ENCODE measurements at regions not wholly inside any gene's neighbourhood (a gene's known extent, or its start where the extent isn't known, plus 50 kb on each side); places are given as distances from the start of the nearest gene placed in this dataset.
"Not testable (repeated sequence)": the region's sequence is repeated elsewhere in the genome, so short reads cannot be mapped to it uniquely, and the experiment has no call there.

DNA sequence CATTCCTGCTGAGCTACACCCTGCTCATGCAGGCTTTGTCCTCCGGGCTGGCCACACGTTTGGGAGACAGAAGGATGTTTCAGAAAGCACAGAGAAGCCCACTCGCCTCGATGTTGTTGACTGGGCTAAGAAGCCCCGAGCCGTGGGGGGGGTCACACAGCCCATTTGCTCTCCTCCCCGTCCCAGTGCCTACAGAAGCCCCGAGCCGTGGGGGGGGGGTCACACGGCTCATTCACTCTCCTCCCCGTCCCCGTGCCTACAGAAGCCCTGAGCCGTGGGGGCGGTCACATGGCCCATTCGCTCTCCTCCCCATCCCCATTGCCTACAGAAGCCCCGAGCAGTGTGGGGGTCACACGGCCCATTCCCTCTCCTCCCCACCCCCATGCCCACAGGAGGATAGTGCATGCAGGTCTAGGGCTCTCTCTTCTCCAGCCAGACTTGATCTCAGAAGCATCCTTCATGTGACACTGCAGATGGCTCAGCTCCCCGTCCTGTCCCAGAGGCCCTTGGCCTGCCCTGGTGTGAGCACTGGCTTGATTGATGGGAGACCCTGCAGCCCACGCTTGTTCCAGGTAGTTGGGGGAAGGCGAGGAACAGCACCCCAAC is 72.9 kb downstream of the NPIPB11 start:
- DNase-seq (ENCODE audit: extremely low read depth in 1 of 11, low read depth in 9 of 11, low spot score in 4 of 11): not testable (repeated sequence)

DNA sequence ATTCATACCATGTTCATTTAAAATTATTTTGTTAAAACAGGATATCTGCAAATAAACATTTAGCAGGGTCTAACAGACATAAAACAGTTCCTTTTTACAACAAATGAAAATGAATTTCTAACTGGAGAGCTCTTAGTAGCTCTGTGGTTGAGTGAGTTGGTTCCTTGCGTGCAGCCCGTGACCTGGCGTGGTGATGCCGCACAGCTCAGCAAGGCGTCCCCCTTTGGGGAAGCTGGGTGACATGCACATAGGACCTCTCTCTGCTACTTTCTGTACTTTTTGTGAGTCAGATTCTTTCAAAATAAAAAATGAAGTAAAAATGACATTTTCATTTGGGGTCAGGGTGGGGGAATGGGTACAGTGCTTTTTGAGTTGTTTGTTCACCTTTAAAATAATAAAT is 75.9 kb downstream of the NPIPB11 start:
- not testable (repeated sequence) for DNase-seq (ENCODE audit: extremely low read depth in 1 of 11, low read depth in 9 of 11, low spot score in 4 of 11)

DNA sequence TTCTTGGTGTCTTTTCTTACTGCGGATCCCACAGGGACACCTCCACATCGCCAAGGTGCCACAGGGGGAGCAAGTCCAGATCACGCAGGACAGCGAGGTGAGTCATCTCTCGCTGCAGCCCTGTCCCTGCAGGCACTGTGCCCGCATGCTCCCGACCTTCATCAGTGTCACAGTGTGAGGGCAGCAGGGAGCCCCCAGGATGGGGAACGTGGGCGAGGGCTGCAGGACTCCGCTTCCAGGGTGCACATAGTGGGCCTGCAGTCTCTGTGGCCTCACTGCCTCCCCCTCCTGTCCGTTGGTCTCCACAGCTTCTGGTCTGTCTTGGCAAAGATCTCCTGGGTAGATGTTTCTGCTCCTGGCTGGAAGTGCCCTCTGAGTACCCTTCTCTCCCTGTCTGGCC is 78.0 kb downstream of the NPIPB11 start:
- DNase-seq (ENCODE audit: extremely low read depth in 1 of 11, low read depth in 9 of 11, low spot score in 4 of 11): not testable (repeated sequence)

DNA sequence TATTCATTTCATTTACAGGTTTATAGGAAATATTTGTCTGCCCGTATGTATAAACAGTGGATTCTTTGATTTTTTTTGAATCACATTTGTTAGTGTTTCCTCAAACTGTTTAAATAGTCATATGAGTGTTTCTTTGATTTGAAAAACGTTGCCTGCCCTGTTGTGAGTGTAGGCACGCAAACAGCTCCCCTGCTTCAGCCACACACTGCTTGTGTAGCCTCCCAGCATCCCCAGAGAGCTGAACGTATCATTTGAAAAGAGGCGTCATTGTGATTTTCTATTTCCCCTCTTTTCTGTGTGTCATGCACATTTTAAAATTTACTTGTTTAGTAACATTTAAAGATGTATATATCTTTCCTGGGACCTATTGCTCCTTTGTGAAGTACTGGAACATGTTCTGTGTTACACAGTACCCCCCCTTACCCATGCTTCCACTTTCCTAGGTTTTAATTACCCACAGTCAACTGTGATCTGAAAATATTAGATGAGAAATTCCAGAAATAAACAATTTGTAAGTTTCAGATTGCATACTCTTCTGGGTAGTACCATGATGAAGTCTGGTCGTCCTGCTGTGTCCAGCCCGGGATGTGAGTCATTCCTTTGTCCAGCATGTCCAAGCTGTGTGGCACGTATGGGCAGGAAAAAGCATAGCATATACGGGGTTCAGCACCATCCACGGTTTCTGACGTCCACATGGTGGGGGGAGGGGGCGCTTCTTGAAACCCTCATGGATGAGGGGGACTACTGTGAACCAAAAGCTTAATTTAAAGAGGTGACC is 78.7 kb downstream of the NPIPB11 start:
- DNase-seq (ENCODE audit: extremely low read depth in 1 of 11, low read depth in 9 of 11, low spot score in 4 of 11): not testable (repeated sequence)

DNA sequence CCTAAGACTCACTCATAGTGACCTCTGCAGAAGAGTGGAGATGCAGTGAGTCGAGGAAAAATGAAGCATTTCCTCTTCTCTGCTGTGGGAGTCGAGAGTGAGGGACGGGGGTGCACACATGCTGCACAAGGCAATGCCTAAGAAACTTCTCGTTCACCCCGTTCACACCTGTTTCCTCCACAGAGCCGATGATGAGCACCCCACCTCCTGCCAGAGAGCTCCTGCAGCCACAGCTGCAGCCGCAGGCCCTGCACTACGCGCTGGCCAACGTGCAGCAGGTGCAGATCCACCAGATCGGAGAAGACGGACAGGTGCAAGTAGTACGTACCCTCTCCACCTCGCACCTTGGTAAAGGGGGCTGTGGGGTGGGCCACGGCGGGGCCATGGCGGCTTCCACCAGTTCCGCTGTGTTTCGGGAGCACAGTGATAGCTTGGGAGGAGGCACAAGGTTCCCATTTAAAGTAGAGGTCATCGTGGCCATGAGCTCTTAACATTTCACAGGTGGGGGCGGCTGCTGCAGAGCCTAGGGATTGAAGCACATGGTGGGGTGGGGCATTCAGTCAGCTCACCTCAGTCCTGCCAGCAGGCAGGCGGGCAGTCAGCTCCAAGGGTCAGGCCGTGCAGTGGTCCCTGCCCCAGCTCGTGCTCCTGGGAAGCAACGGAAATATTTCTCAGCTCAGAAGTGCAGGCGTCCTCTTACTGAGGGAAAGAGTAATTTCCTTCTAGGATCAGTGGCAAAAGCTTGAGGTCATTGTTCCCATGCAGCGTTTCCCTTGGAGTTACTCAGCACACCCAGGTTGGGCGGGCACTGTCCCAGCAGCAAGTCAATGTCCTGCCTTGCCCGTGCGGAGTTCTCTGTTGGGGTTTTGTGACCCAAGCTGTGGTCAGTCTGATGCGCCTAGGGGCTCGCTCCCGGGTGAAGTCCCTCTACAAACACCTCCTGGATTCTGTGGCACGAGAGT is 80.1 kb downstream of the NPIPB11 start:
- DNase-seq (ENCODE audit: extremely low read depth in 1 of 11, low read depth in 9 of 11, low spot score in 4 of 11): not testable (repeated sequence)

DNA sequence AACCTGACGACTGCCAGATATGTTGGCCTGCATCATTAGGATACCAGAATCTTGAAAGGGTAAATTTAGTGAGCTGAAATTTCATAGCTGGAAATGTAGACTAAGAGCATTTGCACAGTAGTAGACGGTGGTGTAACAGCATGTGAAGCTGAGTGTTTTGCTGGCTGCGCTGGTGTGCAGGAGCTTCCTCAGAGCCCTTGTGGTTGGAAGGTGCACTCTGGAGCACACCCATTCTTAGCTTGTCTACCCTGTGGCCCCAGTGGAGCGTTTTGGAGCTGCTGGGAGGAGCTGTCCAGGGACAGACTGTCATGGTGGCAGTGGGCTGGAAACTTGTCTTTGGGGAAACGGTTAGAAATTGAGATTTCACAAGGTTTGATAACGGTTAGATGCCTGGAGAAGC is 82.8 kb downstream of the NPIPB11 start:
- DNase-seq (ENCODE audit: extremely low read depth in 1 of 11, low read depth in 9 of 11, low spot score in 4 of 11): not testable (repeated sequence)

DNA sequence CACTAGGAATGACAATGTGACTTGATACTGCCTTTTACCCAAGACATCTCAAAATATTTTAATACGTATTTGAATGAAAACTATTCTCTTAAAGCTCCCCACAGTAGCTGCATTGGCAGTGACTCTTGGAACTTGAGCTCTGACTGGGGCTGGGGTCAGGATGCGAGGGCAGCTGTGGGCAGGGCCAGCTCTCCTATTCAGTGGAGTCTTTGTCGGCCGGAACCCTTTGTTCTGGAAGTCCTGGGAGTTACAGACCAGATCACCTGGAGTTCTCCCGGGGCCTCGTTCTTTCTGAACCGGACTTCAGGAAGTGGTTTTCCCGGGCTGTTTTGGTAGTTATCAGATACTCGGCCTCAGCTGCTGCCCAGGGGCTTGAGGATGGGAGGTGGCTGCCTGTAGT is 84.9 kb downstream of the NPIPB11 start:
- no peak for DNase-seq (ENCODE audit: extremely low read depth in 1 of 11, low read depth in 9 of 11, low spot score in 4 of 11)

DNA sequence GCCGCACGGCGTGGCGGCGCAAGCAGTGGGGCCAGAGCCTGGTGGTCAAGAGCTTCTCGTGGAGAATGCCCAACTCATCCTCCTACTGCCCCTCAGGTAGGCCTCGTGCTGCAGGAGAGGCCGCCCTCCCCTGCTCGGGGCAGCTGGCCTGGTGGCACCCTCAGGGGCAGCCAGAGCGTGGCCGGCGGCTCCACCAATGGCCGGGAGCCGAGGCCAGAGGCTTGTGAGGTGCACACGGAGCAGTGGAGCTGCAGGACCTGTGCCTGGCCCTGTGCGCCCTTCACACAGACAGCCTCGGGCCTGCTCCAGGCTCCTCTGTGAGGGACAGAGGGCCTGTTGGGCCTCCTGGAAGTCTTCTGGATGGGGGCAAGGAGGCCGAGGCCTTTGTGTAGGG is 85.5 kb downstream of the NPIPB11 start:
- DNase-seq (ENCODE audit: extremely low read depth in 1 of 11, low read depth in 9 of 11, low spot score in 4 of 11): no peak

DNA sequence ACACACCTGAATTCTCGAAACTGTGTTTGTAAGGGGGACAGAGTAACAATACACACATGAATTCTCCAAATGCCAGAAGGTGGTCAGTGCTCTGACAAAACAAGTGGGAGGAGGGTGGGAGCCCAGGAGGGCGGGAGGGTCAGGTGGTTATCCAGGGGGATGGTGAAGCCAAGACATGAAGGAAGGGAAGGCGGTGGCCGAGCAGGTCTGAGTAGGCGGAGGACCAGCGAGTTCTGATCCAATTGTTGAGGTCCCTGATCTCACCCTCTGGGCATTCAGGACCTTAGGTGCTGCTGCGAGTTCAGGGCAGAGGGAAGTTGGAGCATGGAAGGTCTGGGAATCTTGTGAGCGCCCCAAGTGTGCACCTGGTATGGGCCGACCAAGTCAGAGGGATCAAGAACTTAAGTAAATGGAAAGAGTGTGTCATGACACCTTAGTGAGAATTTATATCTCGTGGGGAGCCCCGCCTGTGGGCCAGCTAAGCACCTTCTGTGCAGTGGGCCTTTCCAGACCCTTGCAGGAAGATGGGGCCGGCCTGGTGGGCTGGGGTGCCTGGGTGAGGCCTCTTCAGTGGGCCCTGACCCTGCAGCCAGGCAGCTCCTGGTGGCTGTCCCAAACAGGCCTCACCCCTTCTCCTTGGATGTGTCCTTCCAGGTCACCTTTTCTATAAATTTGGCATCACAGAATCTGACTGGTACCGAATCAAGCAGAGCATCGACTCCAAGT is 86.1 kb downstream of the NPIPB11 start:
- no peak for DNase-seq (ENCODE audit: extremely low read depth in 1 of 11, low read depth in 9 of 11, low spot score in 4 of 11)

DNA sequence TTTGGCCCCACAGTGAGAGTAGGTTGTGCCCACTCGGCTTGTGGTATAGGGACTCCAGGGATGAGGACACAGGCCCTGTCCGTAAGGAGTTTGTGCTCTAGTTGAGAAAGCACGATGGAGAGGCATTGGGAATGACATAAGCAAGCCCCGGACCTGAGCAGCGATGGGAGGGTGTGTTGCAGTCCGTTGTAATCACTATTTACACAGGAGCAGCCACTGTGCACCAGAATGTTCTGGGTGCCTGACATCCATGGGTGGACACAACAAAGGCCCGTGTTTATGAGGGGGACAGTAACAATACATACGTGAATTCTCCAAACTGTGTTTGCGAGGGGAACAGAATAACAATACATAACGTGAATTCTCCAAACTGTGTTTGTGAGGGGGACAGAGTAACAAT is 86.8 kb downstream of the NPIPB11 start:
- DNase-seq (ENCODE audit: extremely low read depth in 1 of 11, low read depth in 9 of 11, low spot score in 4 of 11): no peak

DNA sequence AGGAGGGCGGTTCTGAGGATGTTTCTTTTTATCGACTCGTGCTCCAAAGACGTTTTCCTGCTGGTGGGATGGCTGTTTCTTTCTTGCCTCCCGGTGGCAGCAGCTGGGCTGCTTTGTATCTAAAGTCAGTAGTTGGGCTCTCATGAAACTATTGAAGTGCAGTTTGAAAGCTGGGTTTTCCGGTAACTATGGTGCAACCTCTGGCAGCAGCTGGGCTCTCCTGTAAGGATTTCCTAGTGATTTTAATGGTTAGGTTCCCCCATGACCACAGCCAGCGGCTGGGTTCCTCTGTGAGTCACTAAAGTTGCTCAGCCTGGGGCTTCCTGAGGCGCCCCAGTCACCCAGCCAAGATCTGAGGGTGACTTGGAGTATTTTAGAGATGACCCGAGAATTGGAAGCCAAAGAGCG is 87.9 kb downstream of the NPIPB11 start:
- not testable (repeated sequence) for DNase-seq (ENCODE audit: extremely low read depth in 1 of 11, low read depth in 9 of 11, low spot score in 4 of 11)

DNA sequence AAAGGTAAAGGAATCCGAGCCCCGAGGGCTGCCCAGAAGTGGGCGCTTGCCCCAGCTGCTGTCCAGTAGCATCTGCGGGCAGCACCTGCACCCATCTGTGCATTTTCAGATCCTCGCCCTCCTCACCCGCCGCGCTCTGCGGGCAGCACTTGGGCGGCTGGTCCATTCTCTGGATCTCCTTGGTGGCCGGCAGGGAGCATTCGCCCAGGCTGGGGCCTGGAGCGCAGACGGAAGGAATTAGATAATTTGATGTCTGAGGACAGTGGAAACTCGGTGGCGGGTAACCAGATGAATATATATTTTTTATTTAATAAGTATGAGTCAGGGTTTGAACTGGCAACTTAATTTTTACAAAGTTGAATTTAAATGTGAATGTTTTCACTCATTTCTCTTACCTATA is 88.5 kb downstream of the NPIPB11 start:
- no peak for DNase-seq (ENCODE audit: extremely low read depth in 1 of 11, low read depth in 9 of 11, low spot score in 4 of 11)

DNA sequence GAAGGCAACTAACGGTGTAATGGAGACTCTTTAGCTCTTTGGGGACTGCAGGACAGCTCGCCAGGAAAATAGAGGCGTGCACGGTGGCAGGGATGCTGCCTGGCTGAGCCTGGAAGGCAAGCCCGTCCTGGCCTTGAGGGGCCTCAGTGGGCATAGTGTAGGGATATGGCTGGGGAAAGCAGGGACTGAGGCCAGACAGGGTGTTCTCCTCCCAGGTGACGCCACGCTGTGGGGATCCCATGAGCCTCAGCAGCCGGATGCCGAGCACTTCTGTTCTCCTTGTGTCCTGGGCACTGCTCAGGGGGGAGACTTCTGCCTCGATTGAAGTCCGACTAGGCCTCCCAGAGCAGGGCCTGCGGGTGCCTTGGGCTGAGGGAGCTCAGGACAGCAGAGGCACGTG is 89.2 kb downstream of the NPIPB11 start:
- no peak for DNase-seq (ENCODE audit: extremely low read depth in 1 of 11, low read depth in 9 of 11, low spot score in 4 of 11)

DNA sequence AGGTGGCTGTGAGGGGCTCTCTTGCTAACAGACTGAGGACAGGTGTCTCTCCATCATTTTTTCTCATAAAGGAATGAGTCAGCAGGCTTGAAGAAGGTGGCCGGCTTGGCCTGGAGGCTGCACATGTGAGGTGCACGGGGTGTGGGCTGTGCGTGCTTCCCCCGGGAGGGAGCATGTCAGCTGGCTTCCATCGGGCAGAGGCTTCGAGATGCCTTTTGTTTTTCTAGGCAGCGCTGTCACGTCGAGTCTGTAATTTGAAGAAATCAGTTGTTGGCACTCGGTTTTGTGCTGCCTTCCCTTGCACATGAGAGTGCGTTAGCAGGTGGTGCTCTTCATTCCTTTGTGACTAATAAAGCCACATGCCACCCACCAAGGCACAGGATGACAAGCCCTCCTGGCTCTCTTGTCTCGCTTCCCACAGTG is 89.7 kb downstream of the NPIPB11 start:
- no peak for DNase-seq (ENCODE audit: extremely low read depth in 1 of 11, low read depth in 9 of 11, low spot score in 4 of 11)

DNA sequence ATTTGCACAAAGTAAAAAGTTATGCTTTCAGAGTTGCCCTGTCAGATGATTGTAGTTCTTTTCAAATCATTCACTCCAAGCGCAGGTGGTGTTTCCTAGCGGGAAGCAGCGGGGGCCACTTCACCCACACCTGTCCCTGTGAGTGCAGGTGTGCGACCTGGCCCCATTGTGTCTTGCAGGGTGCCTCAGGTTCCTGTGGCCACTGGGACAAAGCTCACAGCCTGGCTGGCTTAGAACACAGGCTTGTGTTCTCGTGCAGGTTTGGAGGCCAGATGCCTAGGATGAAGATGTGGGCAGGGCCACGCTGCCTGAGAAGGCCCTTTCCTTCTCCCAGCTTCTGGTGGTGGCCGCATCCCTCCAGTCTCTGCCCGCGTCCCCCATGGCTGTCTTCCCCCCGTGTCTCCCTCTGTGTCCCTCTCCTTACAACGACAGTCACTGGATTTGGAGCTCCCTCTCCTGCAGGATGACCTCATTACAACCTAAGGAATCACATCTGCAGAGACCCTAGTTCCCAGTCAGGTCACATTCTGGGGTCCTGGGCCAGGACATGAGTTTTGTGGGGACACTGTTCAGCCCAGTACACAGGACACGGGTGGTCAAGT is 90.5 kb downstream of the NPIPB11 start:
- DNase-seq (ENCODE audit: extremely low read depth in 1 of 11, low read depth in 9 of 11, low spot score in 4 of 11): no peak

DNA sequence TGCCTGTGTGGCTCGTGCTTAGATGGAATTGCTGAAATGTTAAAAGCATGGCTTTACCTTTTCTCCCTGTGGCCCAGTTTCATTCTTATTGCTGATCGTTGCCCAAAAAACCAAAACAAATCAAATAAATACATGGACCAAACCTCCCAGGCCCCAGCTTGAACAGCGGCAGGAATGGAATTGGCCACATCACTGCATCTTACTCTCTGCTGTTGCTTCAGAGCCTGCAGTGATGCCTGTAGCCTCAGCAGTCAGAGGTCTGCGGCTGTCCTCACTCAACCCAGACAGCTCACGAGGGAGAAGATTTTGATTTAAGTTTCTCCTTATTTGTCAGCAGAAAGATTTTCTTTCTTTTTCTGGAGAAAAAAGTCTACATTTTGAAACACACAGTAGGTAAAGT is 91.5 kb downstream of the NPIPB11 start:
- no peak for DNase-seq (ENCODE audit: extremely low read depth in 1 of 11, low read depth in 9 of 11, low spot score in 4 of 11)

DNA sequence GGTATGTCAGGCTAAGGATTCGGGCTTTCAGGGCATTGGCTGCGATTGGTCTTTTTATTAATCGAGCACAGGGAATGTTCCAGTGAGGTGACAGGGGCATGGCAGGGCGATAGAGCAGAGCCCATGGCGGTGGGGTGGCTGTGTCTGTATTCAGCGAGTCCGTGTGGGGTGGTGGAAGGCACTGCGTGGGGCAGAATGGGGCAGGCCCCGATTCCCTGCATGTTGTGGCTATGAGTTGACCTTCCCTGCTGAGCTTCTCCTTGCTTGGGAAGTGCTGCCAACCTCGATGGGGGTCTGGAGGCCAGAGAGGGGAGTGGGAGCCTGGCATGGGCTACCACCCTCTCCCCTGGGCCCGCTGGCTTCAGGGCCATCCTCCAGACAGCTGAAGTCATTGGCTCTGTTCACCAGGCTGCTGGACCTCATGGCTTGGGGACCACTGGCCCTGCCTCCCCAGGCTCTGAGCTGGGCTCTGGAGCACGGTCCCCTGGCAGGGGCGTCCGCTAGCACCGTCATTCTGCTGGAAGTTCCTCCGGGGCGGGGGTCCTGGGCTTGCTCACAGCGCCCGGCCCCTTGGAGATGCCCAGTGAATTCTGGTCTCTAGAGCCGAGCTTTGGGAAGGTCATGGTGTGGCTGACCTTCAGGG is 92.1 kb downstream of the NPIPB11 start:
- no peak for DNase-seq (ENCODE audit: extremely low read depth in 1 of 11, low read depth in 9 of 11, low spot score in 4 of 11)

DNA sequence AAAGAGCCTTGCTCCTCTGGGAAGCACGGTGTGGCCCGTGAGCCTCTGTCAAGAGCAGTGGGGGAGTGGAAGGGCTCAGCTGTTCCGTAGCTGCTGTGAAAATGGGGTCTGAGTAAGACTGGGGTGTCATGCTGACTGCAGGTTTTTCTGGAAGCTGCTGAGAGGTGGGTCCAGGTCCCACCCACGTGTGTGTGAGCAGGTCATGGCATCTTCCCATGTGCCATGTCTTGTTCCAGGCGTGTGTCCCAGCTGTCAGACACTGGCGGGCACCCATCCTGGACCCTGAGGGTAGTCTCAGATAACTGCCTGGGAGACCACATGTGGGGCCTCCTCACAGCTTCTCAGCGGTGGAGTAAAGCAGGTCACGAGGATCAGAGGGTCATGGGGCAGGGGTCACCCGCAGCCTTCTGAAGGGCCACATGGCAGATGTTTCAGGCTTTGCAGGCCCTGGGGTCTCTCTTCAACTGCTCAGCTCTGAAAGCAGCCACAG is 92.9 kb downstream of the NPIPB11 start:
- no peak for DNase-seq (ENCODE audit: extremely low read depth in 1 of 11, low read depth in 9 of 11, low spot score in 4 of 11)
